ENCODE measurements at regions not wholly inside any gene's neighbourhood (a gene's known extent, or its start where the extent isn't known, plus 50 kb on each side); places are given as distances from the start of the nearest gene placed in this dataset.

DNA sequence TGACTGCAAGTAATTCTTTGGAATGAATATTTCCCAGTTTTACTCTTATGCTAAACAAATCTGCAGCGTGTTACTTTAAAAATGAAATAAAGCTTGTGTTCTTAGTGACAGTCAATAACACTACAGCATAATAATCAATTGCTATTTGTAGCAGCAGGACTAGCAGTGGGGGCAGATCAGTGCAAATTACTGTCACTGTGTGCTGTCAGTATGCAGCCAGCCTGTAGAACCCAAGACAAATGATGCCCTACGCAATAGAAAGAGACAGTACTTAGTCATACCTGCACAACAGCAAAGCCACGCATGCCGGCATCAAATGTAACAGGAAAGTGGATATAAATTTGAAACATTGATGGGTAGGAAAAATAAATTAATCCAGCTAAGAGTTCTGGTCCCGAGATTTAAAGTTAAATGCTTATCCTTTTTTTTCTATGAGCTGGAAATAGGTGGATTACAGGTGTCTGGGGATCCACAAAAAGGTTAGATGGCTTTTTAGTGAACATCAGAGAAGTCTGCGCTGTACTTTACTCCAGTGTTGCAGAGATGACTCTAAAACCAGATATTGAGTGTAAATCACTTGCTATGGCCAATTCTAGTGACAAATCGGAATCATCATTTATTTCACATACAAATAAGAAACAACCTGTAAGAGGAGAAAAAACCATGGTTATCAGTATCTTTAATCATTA is 812.4 kb upstream of the ZEB2 start:
- Histone ChIP-seq H3K9me3 (ENCODE audit: low read depth) (no peaks in the 10 kb centered on the region), H3K27ac (no peak overlapping the region), H3K4me3 (no peak overlapping the region), H3K27me3 (no peaks in the 10 kb centered on the region), H3K4me1 (ENCODE audit: low read depth) (no peaks in the 10 kb centered on the region), H3K36me3 (no peaks in the 10 kb centered on the region)
- TF ChIP-seq CTCF (IDR thresholded peaks at IDR 0.05; ENCODE audit: low read depth, low read length), result no peak
- DNase-seq (ENCODE audit: low read depth in 1 of 2, low spot score in 1 of 2), result no peak

DNA sequence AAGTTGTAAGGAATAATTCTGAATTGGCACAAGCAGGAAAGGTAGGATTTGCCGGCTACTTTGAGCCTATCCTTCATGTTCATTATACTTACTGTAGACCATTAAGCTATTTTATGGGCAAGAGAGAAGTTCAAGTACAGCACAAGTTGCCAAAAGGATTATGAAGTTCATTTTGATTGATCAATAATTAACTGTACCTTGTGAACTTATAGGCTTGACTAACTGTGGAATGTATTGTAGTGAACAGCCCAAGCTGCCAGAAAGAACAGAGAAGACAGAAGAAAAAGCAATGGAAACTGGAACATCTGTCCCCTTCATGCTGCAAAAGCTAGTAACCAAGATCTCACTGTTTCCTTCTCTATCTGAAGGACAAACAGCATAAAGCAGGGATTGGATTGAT is 810.1 kb upstream of the ZEB2 start:
- no peak for DNase-seq (ENCODE audit: low read depth in 1 of 2, low spot score in 1 of 2)
- H3K4me1 ChIP-seq (ENCODE audit: low read depth), result no peaks in the 10 kb centered on the region
- H3K4me3 ChIP-seq, result no peak overlapping the region
- no peaks in the 10 kb centered on the region for H3K36me3 ChIP-seq
- TF ChIP-seq CTCF (IDR thresholded peaks at IDR 0.05; ENCODE audit: low read depth, low read length), result no peak
- no peak overlapping the region for H3K27ac ChIP-seq
- H3K9me3 ChIP-seq (ENCODE audit: low read depth), result no peaks in the 10 kb centered on the region
- H3K27me3 ChIP-seq, result no peaks in the 10 kb centered on the region

DNA sequence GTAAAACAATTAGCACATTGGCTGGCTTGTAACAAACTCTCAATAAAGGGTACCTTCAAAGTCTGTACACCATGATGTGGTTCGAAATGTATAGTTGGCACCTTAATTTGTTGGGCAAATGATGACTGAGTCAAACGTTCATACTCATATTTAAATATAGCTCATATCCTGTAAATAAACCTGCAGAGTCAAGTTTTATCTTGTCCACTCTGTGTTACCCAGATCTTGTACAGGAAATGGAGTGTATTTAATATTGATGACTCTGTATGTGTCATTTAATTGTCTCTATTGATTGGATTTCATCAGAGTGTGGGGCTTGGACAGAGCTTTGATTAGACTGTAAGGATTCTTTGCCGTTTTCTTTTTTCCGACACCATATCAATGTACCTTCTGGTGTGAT is 805.6 kb upstream of the ZEB2 start:
- Histone ChIP-seq H3K27ac (no peak overlapping the region), H3K27me3 (no peaks in the 10 kb centered on the region), H3K4me1 (ENCODE audit: low read depth) (no peaks in the 10 kb centered on the region), H3K4me3 (no peak overlapping the region), H3K9me3 (ENCODE audit: low read depth) (no peaks in the 10 kb centered on the region), H3K36me3 (no peaks in the 10 kb centered on the region)
- DNase-seq (ENCODE audit: low read depth in 1 of 2, low spot score in 1 of 2), result no peak
- no peak for TF ChIP-seq CTCF (IDR thresholded peaks at IDR 0.05; ENCODE audit: low read depth, low read length)

DNA sequence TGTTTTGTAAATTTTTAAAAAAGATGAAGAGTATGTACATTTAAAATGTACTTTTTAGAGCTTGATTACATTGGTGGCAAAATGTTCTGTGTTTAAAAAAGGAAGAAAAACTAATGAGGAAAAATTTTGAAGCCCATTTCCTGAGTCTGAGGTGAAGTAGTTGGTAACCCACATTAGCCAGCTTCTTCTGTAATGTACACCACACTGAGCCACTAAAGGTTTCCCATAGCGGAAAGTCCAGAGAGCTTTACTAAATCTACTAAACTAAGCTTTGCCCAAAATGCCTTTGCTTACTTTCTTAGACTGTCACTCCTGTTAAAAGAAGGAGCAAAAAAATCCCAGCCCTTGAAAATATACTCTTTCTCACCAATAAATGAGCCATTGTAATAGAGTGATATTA is 804.8 kb upstream of the ZEB2 start:
- H3K36me3 ChIP-seq, result no peaks in the 10 kb centered on the region
- no peaks in the 10 kb centered on the region for H3K4me1 ChIP-seq (ENCODE audit: low read depth)
- H3K4me3 ChIP-seq, result no peak overlapping the region
- H3K27me3 ChIP-seq, result no peaks in the 10 kb centered on the region
- H3K27ac ChIP-seq, result no peak overlapping the region
- no peak for DNase-seq (ENCODE audit: low read depth in 1 of 2, low spot score in 1 of 2)
- no peaks in the 10 kb centered on the region for H3K9me3 ChIP-seq (ENCODE audit: low read depth)
- TF ChIP-seq CTCF (IDR thresholded peaks at IDR 0.05; ENCODE audit: low read depth, low read length), result no peak

- no peak for TF ChIP-seq CTCF (IDR thresholded peaks at IDR 0.05; ENCODE audit: low read depth, low read length)
- H3K9me3 ChIP-seq (ENCODE audit: low read depth), result no peaks in the 10 kb centered on the region
- no peak overlapping the region for H3K27ac ChIP-seq
- H3K4me1 ChIP-seq (ENCODE audit: low read depth), result no peaks in the 10 kb centered on the region
- no peaks in the 10 kb centered on the region for H3K27me3 ChIP-seq
- no peaks in the 10 kb centered on the region for H3K36me3 ChIP-seq
- no peak overlapping the region for H3K4me3 ChIP-seq
- DNase-seq (ENCODE audit: low read depth in 1 of 2, low spot score in 1 of 2), result no peak
These were observed 803.6 kb upstream of the ZEB2 start for GRCh38 chr2:145323512-145323911.
